ENCODE measurements at regions not wholly inside any gene's neighbourhood (a gene's known extent, or its start where the extent isn't known, plus 50 kb on each side); places are given as distances from the start of the nearest gene placed in this dataset.

- no peak for DNase-seq
These were observed 686.7 kb downstream of the METTL4 start for GRCh38 chr18:1884623-1885022.

GRCh38 chr18:1891641-1892040 is 679.7 kb downstream of the METTL4 start:
- DNase-seq: no peak

- DNase-seq: no peak
These were observed 679.1 kb downstream of the METTL4 start for GRCh38 chr18:1892191-1892590.

GRCh38 chr18:1895456-1896185 is 675.7 kb downstream of the METTL4 start:
- no peak for DNase-seq

- DNase-seq: no peak
These were observed 664.9 kb downstream of the METTL4 start for GRCh38 chr18:1906421-1906820.

- no peak for DNase-seq
These were observed 663.7 kb downstream of the METTL4 start for GRCh38 chr18:1907470-1908206.

GRCh38 chr18:1914489-1914888 is 656.8 kb downstream of the METTL4 start:
- no peak for DNase-seq

GRCh38 chr18:1916869-1917523 is 654.3 kb downstream of the METTL4 start:
- DNase-seq: no peak

GRCh38 chr18:1917569-1917968 is 653.7 kb downstream of the METTL4 start:
- DNase-seq: no peak

GRCh38 chr18:1922066-1922465 is 649.2 kb downstream of the METTL4 start:
- no peak for DNase-seq

- no peak for DNase-seq
These were observed 642.6 kb downstream of the METTL4 start for GRCh38 chr18:1928711-1929110.

- DNase-seq: no peak
These were observed 641.6 kb downstream of the METTL4 start for GRCh38 chr18:1929720-1930119.

- no peak for DNase-seq
These were observed 640.7 kb downstream of the METTL4 start for GRCh38 chr18:1930291-1931270.

GRCh38 chr18:1952486-1952885 is 618.8 kb downstream of the METTL4 start:
- DNase-seq: no peak

- no peak for DNase-seq
These were observed 616.6 kb downstream of the METTL4 start for GRCh38 chr18:1954583-1955312.

GRCh38 chr18:1958798-1959197 is 612.5 kb downstream of the METTL4 start:
- no peak for DNase-seq

GRCh38 chr18:1965016-1965415 is 606.3 kb downstream of the METTL4 start:
- no peak for DNase-seq

GRCh38 chr18:1965541-1965940 is 605.8 kb downstream of the METTL4 start:
- no peak for DNase-seq

GRCh38 chr18:1968801-1969498 is 602.4 kb downstream of the METTL4 start:
- no peak for DNase-seq

- no peak for DNase-seq
These were observed 594.8 kb downstream of the METTL4 start for GRCh38 chr18:1976484-1976883.

GRCh38 chr18:1982056-1982455 is 589.2 kb downstream of the METTL4 start:
- no peak for DNase-seq
